T-helper 1 cell treated with Interleukin-12 subunit alpha and Interleukin-12 subunit beta and Interleukin-4 antibody, amounts not matched to agents 30 μg/mL and 1 μg/mL, for 36 hours (primary cell): ENCODE measurements at regions not wholly inside any gene's neighbourhood (a gene's known extent, or its start where the extent isn't known, plus 50 kb on each side); places are given as distances from the start of the nearest gene placed in this dataset.

Experiments used
- H3K27ac Mint-ChIP-seq: one replicate; pipeline ENCODE4 v1.8.0; 2021; ENCODE audit warnings: mild to moderate bottlenecking, mixed read lengths
- H3K27me3 Mint-ChIP-seq: one replicate; pipeline ENCODE4 v1.8.0; 2021; ENCODE audit warnings: low read depth, mixed read lengths
- H3K36me3 Mint-ChIP-seq: one replicate; pipeline ENCODE4 v1.8.0; 2021; ENCODE audit warnings: low read depth, mixed read lengths
- H3K4me1 Mint-ChIP-seq: one replicate; pipeline ENCODE4 v1.8.0; 2021; ENCODE audit warnings: low read depth, mixed read lengths
- H3K4me3 Mint-ChIP-seq: one replicate; pipeline ENCODE4 v1.8.0; 2021; ENCODE audit warnings: mild to moderate bottlenecking, moderate library complexity, mixed read lengths
- H3K9me3 Mint-ChIP-seq: one replicate; pipeline ENCODE4 v1.8.0; 2021; ENCODE audit warnings: mixed read lengths

- Mint-ChIP-seq H3K4me1 (no peaks in the 10 kb centered on the region), H3K27me3 (no peaks in the 10 kb centered on the region), H3K9me3 (no peaks in the 10 kb centered on the region), H3K36me3 (no peaks in the 10 kb centered on the region), H3K4me3 (no peak overlapping the region), H3K27ac (no peak overlapping the region)
Observed at GRCh38 chr6:74973591-74973990, 232.3 kb downstream of the COL12A1 start.

GRCh38 chr6:74971633-74972032 is 234.2 kb downstream of the COL12A1 start:
- H3K4me1 Mint-ChIP-seq, result no peaks in the 10 kb centered on the region

DNA sequence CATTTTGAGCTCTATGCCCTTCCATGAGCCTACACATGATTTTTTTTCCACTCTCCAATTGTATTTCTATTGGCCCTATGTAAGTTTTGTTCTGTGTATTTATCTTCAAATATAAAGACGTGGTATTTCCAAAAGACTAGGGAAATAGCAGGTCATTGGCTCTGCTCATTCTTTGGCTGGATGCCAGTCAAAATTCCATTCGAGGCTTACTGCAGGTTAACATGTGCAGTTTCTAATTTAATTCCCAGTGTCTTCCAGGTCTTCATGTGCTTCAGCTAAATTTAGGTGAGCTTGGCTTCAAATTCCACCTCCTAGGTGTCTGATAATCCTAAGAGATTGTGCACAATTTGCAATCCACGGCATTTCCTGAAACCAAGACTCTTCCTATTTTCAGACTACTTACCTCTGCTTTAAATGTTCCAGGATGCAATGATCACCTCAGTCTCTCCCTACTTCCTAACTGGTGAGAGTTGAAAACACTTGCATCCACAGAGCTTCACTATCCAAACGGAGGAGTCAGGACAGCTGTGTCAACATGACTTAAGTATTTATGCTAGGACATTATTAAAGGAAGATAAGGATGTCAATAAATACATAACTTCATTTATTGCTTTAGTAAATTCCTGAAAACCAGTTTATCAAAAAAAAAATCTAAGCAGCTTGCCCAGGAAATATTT is 236.1 kb downstream of the COL12A1 start:
- H3K36me3 Mint-ChIP-seq, result no peaks in the 10 kb centered on the region
- no peaks in the 10 kb centered on the region for H3K4me1 Mint-ChIP-seq
- no peaks in the 10 kb centered on the region for H3K9me3 Mint-ChIP-seq
- H3K27me3 Mint-ChIP-seq, result no peaks in the 10 kb centered on the region
- no peak overlapping the region for H3K27ac Mint-ChIP-seq
- no peak overlapping the region for H3K4me3 Mint-ChIP-seq

More at GRCh38 chr6:74971633-74972032, 234.2 kb downstream of the COL12A1 start:
- no peaks in the 10 kb centered on the region for H3K27me3 Mint-ChIP-seq
- H3K27ac Mint-ChIP-seq, result no peak overlapping the region
- no peaks in the 10 kb centered on the region for H3K9me3 Mint-ChIP-seq
- no peak overlapping the region for H3K4me3 Mint-ChIP-seq
- H3K36me3 Mint-ChIP-seq, result no peaks in the 10 kb centered on the region

- Mint-ChIP-seq H3K9me3 (no peaks in the 10 kb centered on the region), H3K27me3 (no peaks in the 10 kb centered on the region), H3K36me3 (no peaks in the 10 kb centered on the region), H3K4me3 (no peak overlapping the region), H3K4me1 (no peaks in the 10 kb centered on the region), H3K27ac (no peak overlapping the region)
Observed at GRCh38 chr6:74967821-74968220, 238.0 kb downstream of the COL12A1 start.

DNA sequence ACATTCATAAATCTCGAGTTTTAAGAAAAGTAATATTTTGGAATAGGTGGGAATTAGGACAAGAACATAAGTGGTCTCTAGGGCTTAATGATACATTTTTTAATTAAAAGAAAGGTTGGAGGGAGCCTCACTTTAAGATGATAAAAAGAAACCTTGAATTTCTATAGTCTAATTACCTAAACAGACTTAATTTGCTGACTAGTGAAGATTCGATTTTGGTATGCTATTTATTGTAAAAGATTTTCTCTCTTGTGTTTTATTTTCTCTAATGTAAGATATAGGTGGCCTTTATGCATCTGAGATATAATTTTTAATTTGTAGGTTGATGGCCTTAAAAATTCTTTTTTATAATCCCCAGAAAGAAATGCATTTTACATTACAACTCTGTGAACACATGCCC is 239.1 kb downstream of the COL12A1 start:
- H3K36me3 Mint-ChIP-seq, result no peaks in the 10 kb centered on the region
- no peaks in the 10 kb centered on the region for H3K9me3 Mint-ChIP-seq
- no peak overlapping the region for H3K27ac Mint-ChIP-seq
- no peaks in the 10 kb centered on the region for H3K27me3 Mint-ChIP-seq
- no peak overlapping the region for H3K4me3 Mint-ChIP-seq
- H3K4me1 Mint-ChIP-seq, result no peaks in the 10 kb centered on the region

- Mint-ChIP-seq H3K4me1 (no peaks in the 10 kb centered on the region), H3K36me3 (no peaks in the 10 kb centered on the region), H3K27me3 (no peaks in the 10 kb centered on the region), H3K9me3 (no peaks in the 10 kb centered on the region), H3K27ac (no peak overlapping the region), H3K4me3 (no peak overlapping the region)
Observed at GRCh38 chr6:74964871-74965441, 240.9 kb downstream of the COL12A1 start.

DNA sequence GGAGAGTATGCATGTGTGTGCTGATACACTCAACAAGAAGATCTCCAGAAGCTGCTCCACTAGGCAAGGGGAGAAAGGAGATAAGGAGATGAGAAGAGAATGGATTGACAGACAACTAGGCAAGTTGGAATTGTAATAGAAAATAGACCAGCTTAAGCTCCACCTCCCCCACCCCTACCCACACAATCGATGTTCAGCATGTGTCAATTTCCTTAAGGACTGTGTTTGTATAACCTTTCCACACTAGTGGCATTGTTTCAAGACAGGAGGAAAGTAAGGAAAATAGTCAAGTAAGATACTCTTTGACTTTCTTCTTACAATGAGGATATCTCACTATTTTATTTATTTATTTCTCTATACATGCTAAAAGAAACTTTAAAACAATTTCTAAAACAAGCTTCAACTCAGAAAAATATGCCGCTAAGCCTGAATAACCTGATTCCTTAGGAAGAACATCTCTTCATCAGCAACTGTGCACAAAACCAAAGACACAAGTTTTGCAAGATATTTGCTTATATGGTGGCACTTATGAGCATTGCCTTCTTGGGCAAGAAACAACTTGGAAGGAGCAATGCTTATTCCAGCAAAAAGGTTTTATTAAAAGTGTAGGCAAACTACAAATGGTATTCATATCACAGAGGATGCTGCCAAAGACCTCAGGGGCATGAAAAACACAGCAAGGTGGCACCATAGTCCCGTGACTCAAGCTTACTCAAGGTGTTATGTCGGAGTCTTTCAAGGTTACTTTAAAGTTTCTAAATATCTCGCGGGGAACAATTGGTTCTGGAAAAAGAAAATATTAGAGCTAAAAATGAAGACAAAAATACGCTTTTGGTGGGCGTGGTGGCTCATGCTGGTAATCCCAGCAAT is 249.1 kb downstream of the COL12A1 start:
- Mint-ChIP-seq H3K4me1 (no peaks in the 10 kb centered on the region), H3K36me3 (no peaks in the 10 kb centered on the region), H3K27ac (no peak overlapping the region), H3K9me3 (no peaks in the 10 kb centered on the region), H3K4me3 (no peak overlapping the region), H3K27me3 (no peaks in the 10 kb centered on the region)

- no peaks in the 10 kb centered on the region for H3K4me1 Mint-ChIP-seq
- H3K36me3 Mint-ChIP-seq, result no peaks in the 10 kb centered on the region
- no peaks in the 10 kb centered on the region for H3K9me3 Mint-ChIP-seq
- H3K27ac Mint-ChIP-seq, result no peak overlapping the region
- no peaks in the 10 kb centered on the region for H3K27me3 Mint-ChIP-seq
- no peak overlapping the region for H3K4me3 Mint-ChIP-seq
Observed at GRCh38 chr6:74953708-74954107, 252.1 kb downstream of the COL12A1 start.

- Mint-ChIP-seq H3K4me3 (no peak overlapping the region), H3K9me3 (no peaks in the 10 kb centered on the region), H3K36me3 (no peaks in the 10 kb centered on the region), H3K27me3 (no peaks in the 10 kb centered on the region), H3K27ac (no peak overlapping the region), H3K4me1 (no peaks in the 10 kb centered on the region)
Observed at GRCh38 chr6:74946961-74947360, 258.9 kb downstream of the COL12A1 start.

DNA sequence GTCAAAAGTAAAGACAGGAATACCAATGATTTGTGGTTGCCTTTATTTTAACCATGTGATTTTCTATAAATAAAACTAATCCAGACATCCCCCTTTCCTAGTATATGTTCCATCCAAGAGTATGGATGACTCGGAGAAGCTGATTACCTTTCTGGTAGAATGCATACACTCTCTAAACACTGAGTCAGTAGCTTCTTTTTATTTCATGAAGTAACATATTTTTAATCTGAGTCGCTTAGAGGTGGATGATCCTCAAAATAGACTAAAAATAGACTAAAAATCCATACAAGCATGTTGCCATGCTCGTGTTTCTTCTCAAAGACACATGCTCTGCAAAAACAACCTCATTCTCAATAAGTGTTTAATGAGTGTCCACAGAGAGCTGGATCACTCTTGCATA is 263.7 kb downstream of the COL12A1 start:
- Mint-ChIP-seq H3K4me1 (no peaks in the 10 kb centered on the region), H3K9me3 (no peaks in the 10 kb centered on the region), H3K36me3 (no peaks in the 10 kb centered on the region), H3K27me3 (no peaks in the 10 kb centered on the region), H3K4me3 (no peak overlapping the region), H3K27ac (no peak overlapping the region)

- no peaks in the 10 kb centered on the region for H3K27me3 Mint-ChIP-seq
- no peaks in the 10 kb centered on the region for H3K36me3 Mint-ChIP-seq
- no peaks in the 10 kb centered on the region for H3K9me3 Mint-ChIP-seq
- H3K4me3 Mint-ChIP-seq, result no peak overlapping the region
- H3K27ac Mint-ChIP-seq, result no peak overlapping the region
- no peaks in the 10 kb centered on the region for H3K4me1 Mint-ChIP-seq
Observed at GRCh38 chr6:74941424-74941823, 264.4 kb downstream of the COL12A1 start.

DNA sequence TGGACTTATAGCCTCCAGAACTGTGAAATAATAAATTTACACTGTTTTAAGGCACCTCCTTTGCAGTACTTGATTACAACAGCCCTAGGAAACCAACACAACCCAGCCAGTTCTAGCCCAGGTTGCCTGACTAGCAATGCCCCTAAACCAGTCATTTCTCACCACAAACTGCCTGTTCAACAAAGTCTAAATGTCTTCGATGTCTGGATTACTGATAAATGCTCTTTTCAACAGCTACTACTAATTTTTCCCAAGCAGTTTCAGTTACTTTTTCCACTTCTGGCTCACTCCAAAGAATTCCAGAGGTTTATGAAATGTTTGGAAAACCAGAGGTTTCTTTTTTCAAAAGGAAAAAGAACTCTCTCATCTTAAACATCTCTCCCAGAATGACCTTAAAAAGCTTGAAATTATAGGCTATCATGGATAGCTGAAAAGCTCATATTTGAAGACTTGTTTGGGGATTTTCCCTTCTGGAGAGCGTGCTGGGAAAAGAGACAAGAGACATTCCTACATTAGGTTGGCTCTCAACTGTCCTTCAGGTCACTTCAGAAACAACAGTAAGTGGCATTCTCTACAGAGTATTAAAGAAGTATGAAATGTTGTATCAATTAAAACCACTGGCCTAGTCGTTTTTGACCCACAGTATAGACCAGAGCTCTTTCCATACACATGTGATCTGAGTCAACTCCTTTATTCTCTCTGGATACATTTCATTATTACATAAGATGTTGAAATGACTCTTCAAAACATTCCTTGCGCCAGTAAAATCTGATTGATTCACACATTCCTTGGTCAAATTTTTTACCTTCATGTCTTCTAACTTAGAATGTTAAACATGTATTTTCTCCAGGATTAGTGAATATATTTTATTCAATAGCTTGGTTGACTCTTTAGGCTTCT is 265.9 kb downstream of the COL12A1 start:
- H3K9me3 Mint-ChIP-seq, result no peaks in the 10 kb centered on the region
- H3K27me3 Mint-ChIP-seq, result no peaks in the 10 kb centered on the region
- H3K4me1 Mint-ChIP-seq, result no peaks in the 10 kb centered on the region
- no peak overlapping the region for H3K4me3 Mint-ChIP-seq
- no peaks in the 10 kb centered on the region for H3K36me3 Mint-ChIP-seq
- H3K27ac Mint-ChIP-seq, result no peak overlapping the region

- Mint-ChIP-seq H3K4me1 (no peaks in the 10 kb centered on the region), H3K27ac (no peak overlapping the region), H3K9me3 (no peaks in the 10 kb centered on the region), H3K27me3 (no peaks in the 10 kb centered on the region), H3K36me3 (no peaks in the 10 kb centered on the region), H3K4me3 (no peak overlapping the region)
Observed at GRCh38 chr6:74939151-74939708, 266.6 kb downstream of the COL12A1 start.

- Mint-ChIP-seq H3K27me3 (no peaks in the 10 kb centered on the region), H3K9me3 (no peaks in the 10 kb centered on the region), H3K27ac (no peak overlapping the region), H3K4me3 (no peak overlapping the region), H3K4me1 (no peaks in the 10 kb centered on the region), H3K36me3 (no peaks in the 10 kb centered on the region)
Observed at GRCh38 chr6:74937936-74938335, 267.9 kb downstream of the COL12A1 start.
